Medulla oblongata (tissue), 1 donor: ENCODE measurements at regions not wholly inside any gene's neighbourhood (a gene's known extent, or its start where the extent isn't known, plus 50 kb on each side); places are given as distances from the start of the nearest gene placed in this dataset.
"Not testable (repeated sequence)": the region's sequence is repeated elsewhere in the genome, so short reads cannot be mapped to it uniquely, and the experiment has no call there.

ENCODE experiments used
- DNase-seq: peaks from one replicate; pipeline ENCODE4 v3.0.0-alpha.2; 2015; ENCODE audit errors: extremely low spot score

DNA sequence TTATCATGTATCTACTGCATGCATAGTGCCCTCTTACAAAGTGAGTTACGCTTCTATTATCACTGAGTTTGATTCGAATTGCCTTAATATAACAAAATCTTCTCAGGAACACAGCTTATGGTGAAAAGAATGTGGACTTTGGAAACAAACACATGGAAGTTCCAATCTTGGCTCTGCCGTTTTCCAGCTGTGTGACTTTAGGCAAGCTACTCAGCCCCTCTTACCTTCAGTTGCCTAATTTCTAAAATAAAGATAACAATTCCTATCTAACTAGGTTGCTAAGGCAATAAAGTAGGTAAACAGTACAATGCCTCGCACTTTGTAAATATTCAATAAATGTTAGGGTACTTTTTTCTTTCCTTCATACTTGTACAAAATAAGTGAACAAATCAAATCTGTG, 104.0 kb upstream of the GRIA3 start:
- no peak for DNase-seq

DNA sequence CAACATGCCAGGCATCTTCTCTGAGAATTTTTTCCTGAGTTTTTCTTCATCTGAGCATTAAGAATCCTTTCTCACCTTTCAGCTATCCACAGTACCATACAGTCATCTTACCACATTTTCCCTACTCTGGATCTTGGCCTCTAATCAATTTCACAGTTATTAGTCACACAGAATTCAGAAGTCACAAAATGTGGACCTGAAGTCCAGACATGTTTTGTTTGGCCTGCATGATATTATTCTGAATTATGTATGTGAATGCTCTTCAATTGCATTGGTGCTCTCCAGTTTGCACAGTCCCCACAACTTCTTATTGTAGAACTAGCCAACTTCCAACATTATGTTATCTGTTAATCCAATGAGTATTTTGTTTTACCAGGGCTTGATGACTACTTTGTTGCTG, 102.3 kb upstream of the GRIA3 start:
- no peak for DNase-seq

DNA sequence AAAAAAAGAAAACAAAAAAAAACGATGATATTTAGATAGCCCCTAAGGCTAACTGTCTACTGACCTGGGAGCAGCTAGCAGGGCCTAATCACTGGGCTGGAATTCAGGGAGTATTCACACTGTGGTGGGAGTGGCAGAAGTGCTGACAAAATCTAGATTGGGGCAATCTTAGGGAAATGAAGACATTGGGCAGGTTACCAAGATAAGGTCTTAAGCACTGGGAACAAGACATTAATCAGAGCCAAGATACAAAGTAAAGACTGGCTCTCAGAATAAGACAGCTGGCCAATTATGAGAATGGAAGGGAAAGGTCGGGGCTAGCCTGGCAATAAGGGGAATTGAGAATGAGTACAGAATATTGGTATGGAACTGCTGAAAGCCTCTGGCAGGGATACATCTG, 100.2 kb upstream of the GRIA3 start:
- no peak for DNase-seq

GRCh38 chrX:123084797-123085196, 99.3 kb upstream of the GRIA3 start:
- no peak for DNase-seq

GRCh38 chrX:123085311-123085940, 98.7 kb upstream of the GRIA3 start:
- DNase-seq = no peak

DNA sequence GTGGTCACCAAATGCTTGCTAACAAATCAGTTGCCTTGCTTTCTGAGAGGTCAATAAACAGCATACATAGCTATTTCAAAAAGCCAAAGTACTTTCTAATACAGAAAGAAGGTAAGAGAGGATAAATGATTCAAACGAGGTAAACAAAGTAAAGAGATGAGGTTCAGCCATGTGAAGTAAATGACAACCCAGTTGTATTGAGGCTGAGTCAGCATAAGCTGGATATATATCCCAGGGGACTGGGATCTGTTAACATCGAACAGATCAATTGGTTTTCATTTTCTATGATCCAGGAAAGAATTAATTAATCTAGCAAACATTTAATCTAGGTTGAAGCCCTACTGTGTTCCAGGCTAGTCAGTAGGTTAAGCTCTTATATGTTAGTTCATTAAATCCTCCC, 97.3 kb upstream of the GRIA3 start:
- no peak for DNase-seq

- no peak for DNase-seq
Observed at GRCh38 chrX:123087326-123087725, 96.8 kb upstream of the GRIA3 start.

- DNase-seq = no peak
Observed at GRCh38 chrX:123088331-123088730, 95.7 kb upstream of the GRIA3 start.

DNA sequence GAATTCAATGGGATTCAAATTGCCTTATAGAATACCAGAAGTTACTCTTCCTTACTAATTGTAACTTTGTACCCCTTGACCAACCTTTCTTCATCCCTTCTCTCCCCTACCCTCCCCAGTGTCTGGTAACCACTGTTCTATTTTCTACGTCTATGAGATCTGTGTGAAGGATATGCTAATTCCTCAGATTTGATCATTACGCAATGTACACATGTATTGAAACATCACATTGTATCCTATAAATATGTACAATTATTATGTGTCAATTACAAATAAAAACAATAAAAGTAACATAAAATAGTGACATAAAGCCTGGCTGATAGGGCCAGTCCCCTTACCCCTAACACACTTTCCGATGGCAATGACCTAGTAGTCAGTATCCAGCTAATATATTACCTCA, 95.1 kb upstream of the GRIA3 start:
- no peak for DNase-seq

- no peak for DNase-seq
Observed at GRCh38 chrX:123093792-123094191, 90.3 kb upstream of the GRIA3 start.

GRCh38 chrX:123108513-123109427, 75.3 kb upstream of the GRIA3 start:
- DNase-seq = no peak

GRCh38 chrX:123121241-123121640, 62.8 kb upstream of the GRIA3 start:
- DNase-seq = no peak

DNA sequence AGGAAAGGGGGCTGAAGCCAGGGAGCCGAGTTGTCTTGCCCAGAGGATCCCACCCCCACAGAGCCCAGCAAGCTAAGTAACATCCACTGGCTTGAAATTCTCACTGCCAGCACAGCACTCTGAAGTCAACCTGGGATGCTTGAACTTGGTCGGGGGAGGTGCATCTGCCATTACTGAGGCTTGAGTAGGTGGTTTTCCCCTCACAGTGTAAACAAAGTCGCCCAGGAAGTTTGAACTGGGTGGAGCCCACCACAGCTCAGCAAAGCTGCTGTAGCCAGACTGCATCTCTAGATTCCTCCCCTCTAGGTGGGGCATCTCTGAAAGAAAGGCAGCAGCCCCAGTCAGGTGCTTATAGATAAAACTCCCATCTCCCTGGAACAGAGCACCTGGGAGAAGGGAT, 54.3 kb upstream of the GRIA3 start:
- DNase-seq = not testable (repeated sequence)
